ENCODE measurements at regions not wholly inside any gene's neighbourhood (a gene's known extent, or its start where the extent isn't known, plus 50 kb on each side); places are given as distances from the start of the nearest gene placed in this dataset.

DNA sequence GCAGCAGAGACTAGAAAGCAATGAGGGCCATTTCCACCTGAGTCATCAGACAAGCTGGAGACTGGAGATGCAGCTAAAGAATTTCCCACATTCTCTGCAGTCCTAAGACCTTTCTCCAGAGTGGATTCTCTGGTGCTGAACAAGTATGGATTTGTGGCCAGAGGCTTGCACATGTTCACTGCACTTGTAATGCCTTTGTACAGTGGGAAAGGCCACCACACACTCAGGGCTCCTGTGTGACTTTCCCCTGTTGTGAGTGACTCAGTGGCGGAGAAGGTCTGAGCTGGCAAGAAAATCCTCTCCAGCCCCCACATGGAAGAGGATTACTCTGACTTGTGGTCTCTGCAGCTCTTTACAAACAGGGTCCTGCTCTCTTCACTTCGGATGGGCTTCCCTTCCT, 192.3 kb downstream of the C6orf118 start (continued):
- TF ChIP-seq, protein P1, sequence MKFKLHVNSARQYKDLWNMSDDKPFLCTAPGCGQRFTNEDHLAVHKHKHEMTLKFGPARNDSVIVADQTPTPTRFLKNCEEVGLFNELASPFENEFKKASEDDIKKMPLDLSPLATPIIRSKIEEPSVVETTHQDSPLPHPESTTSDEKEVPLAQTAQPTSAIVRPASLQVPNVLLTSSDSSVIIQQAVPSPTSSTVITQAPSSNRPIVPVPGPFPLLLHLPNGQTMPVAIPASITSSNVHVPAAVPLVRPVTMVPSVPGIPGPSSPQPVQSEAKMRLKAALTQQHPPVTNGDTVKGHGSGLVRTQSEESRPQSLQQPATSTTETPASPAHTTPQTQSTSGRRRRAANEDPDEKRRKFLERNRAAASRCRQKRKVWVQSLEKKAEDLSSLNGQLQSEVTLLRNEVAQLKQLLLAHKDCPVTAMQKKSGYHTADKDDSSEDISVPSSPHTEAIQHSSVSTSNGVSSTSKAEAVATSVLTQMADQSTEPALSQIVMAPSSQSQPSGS (CRISPR knock-in tag; IDR thresholded peaks at IDR 0.05) = no peak
- no peak for TF ChIP-seq NFIC (IDR thresholded peaks at IDR 0.05)
- no peak for TF ChIP-seq TRIM28 (IDR thresholded peaks at IDR 0.05)
- no peak for TF ChIP-seq SMAD2 (IDR thresholded peaks at IDR 0.05; ENCODE audit: low read depth, low read length)
- no peak for TF ChIP-seq ZBTB1 (CRISPR knock-in tag; IDR thresholded peaks at IDR 0.05; ENCODE audit: borderline replicate concordance, low read depth)
- TF ChIP-seq ZNF146 (CRISPR knock-in tag; IDR thresholded peaks at IDR 0.05; ENCODE audit: unreplicated experiment) = no peak

DNA sequence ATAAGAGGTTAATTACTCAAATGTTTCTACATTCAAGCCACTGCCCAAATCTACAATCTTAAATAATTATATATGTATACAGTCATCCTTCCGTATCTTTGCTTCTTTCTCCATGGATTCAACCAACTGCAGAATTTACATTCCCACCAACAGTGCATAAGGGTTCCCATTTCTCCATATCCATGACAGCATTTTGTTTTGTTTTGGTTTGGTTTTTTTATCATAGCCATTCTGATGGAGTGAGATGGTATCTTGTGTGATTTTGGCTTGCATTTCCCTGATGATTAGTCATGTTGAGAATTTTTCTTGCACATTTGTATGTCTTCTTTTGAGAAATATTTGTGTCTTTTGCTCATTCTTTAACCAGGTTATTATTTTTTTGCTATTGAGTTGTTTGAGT, 198.5 kb downstream of the C6orf118 start:
- H3K4me2 ChIP-seq (ENCODE audit: insufficient read depth, low read length) = no peak overlapping the region
- no peaks in the 10 kb centered on the region for H3K27me3 ChIP-seq (ENCODE audit: control insufficient read depth in 2 of 2, insufficient read depth in 2 of 2, low read length in 2 of 2)
- H3K4me3 ChIP-seq = no peak overlapping the region
- no peaks in the 10 kb centered on the region for H3K79me2 ChIP-seq (ENCODE audit: control insufficient read depth, insufficient read depth, low read length)
- H3K27ac ChIP-seq (ENCODE audit: extremely low read depth, low read depth, low read length) = no peak overlapping the region
- H3K9me1 ChIP-seq (ENCODE audit: control insufficient read depth, insufficient read depth, low read length) = no peaks in the 10 kb centered on the region
- no TSS peak for BruUV-seq (replicated peaks)
- H3K36me3 ChIP-seq (ENCODE audit: control insufficient read depth, insufficient read depth, low read length) = no peaks in the 10 kb centered on the region
- CTCF ChIA-PET (ENCODE audit: low intra/inter-chr PET ratio) = no interaction called here
- WGBS (ENCODE audit: insufficient coverage, low coverage, missing lambda C conversion rate) = 0% methylated on average over 1 of the region's 1 CpG
- H3K4me1 ChIP-seq (replicated peaks in 1 of 2; ENCODE audit: control insufficient read depth in 2 of 2, insufficient read depth in 2 of 2, low read length in 2 of 2) = no peaks in the 10 kb centered on the region
- DNase-seq (ENCODE audit: extremely low read depth in 1 of 4, low spot score in 3 of 4) (no peak), FAIRE-seq (no peak), ATAC-seq (no peak)
- POLR2A ChIA-PET = no interaction called here
- in situ Hi-C loops (cut with MboI) (no loop called here), intact Hi-C loops (cut with micrococcal nuclease) (no loop called here)
- no peak overlapping the region for H2AFZ ChIP-seq (ENCODE audit: low read depth, low read length)
- H3K9ac ChIP-seq (ENCODE audit: insufficient read depth in 1 of 2, low read depth in 2 of 2, low read length in 2 of 2) = no peak overlapping the region
- H4K20me1 ChIP-seq (replicated peaks; ENCODE audit: control insufficient read depth, insufficient read depth, low read length) = no peaks in the 10 kb centered on the region
- no peaks in the 10 kb centered on the region for H3K9me3 ChIP-seq (replicated peaks; ENCODE audit: control insufficient read depth, insufficient read depth, low read depth, low read length)
- TF ChIP-seq CREBBP (IDR thresholded peaks at IDR 0.05; ENCODE audit: low read depth, low read length) = no peak
- TF ChIP-seq, protein P2, sequence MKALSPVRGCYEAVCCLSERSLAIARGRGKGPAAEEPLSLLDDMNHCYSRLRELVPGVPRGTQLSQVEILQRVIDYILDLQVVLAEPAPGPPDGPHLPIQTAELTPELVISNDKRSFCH (CRISPR knock-in tag; IDR thresholded peaks at IDR 0.05) = no peak
- TF ChIP-seq, protein P2 (tag; IDR thresholded peaks at IDR 0.05) = no peak
- TF ChIP-seq, protein P3, sequence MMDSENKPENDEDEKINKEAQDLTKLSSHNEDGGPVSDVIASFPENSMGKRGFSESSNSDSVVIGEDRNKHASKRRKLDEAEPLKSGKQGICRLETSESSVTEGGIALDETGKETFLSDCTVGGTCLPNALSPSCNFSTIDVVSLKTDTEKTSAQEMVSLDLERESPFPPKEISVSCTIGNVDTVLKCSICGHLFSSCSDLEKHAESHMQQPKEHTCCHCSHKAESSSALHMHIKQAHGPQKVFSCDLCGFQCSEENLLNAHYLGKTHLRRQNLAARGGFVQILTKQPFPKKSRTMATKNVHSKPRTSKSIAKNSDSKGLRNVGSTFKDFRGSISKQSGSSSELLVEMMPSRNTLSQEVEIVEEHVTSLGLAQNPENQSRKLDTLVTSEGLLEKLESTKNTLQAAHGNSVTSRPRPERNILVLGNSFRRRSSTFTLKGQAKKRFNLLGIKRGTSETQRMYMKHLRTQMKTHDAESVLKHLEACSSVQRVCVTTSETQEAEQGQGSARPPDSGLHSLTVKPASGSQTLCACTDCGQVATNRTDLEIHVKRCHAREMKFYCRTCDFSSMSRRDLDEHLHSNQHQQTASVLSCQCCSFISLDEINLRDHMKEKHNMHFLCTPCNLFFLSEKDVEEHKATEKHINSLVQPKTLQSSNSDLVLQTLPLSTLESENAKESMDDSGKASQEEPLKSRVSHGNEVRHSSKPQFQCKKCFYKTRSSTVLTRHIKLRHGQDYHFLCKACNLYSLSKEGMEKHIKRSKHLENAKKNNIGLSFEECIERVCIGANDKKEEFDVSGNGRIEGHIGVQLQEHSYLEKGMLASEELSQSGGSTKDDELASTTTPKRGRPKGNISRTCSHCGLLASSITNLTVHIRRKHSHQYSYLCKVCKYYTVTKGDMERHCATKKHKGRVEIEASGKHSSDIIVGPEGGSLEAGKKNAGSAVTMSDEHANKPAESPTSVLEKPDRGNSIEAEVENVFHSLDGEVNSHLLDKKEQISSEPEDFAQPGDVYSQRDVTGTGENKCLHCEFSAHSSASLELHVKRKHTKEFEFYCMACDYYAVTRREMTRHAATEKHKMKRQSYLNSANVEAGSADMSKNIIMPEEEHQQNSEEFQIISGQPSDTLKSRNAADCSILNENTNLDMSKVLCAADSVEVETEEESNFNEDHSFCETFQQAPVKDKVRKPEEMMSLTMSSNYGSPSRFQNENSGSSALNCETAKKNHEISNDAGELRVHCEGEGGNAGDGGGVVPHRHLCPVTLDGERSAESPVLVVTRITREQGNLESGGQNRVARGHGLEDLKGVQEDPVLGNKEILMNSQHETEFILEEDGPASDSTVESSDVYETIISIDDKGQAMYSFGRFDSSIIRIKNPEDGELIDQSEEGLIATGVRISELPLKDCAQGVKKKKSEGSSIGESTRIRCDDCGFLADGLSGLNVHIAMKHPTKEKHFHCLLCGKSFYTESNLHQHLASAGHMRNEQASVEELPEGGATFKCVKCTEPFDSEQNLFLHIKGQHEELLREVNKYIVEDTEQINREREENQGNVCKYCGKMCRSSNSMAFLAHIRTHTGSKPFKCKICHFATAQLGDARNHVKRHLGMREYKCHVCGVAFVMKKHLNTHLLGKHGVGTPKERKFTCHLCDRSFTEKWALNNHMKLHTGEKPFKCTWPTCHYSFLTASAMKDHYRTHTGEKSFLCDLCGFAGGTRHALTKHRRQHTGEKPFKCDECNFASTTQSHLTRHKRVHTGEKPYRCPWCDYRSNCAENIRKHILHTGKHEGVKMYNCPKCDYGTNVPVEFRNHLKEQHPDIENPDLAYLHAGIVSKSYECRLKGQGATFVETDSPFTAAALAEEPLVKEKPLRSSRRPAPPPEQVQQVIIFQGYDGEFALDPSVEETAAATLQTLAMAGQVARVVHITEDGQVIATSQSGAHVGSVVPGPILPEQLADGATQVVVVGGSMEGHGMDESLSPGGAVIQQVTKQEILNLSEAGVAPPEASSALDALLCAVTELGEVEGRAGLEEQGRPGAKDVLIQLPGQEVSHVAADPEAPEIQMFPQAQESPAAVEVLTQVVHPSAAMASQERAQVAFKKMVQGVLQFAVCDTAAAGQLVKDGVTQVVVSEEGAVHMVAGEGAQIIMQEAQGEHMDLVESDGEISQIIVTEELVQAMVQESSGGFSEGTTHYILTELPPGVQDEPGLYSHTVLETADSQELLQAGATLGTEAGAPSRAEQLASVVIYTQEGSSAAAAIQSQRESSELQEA (IDR thresholded peaks at IDR 0.05; ENCODE audit: low read depth) = no peak
- no peak for TF ChIP-seq RCOR1 (IDR thresholded peaks at IDR 0.05; ENCODE audit: borderline replicate concordance in 1 of 2, low read depth in 2 of 2, low read length in 2 of 2)
- TF ChIP-seq SNRNP70 (optimal IDR thresholded peaks at IDR 0.05; ENCODE audit: low read depth, low read length) = no peak
- no peak for TF ChIP-seq U2AF1 (optimal IDR thresholded peaks at IDR 0.05; ENCODE audit: low read depth, low read length)
- TF ChIP-seq CBX5 (IDR thresholded peaks at IDR 0.05; ENCODE audit: borderline replicate concordance, low read depth) = no peak

Data from K562 (cell line).